BLaER1 (cell line): ENCODE measurements at regions not wholly inside any gene's neighbourhood (a gene's known extent, or its start where the extent isn't known, plus 50 kb on each side); places are given as distances from the start of the nearest gene placed in this dataset.

ENCODE experiments used
- H3K27ac ChIP-seq: shearing (Covaris generic); formaldehyde crosslinking; 2 replicates; pipeline ENCODE4 v1.8.1; 2022
- H3K27me3 ChIP-seq: shearing (Covaris generic); formaldehyde crosslinking; 2 replicates; pipeline ENCODE4 v1.8.1; 2022
- H3K36me3 ChIP-seq: shearing (Covaris generic); formaldehyde crosslinking; 2 replicates; pipeline ENCODE4 v1.8.1; 2022
- H3K4me1 ChIP-seq: shearing (Covaris generic); formaldehyde crosslinking; 2 replicates; pipeline ENCODE4 v1.8.1; 2022
- H3K4me2 ChIP-seq: shearing (Covaris generic); formaldehyde crosslinking; 2 replicates; pipeline ENCODE4 v1.8.1; 2022
- H3K4me3 ChIP-seq: shearing (Covaris generic); formaldehyde crosslinking; 2 replicates; pipeline ENCODE4 v1.8.1; 2022
- H3K9ac ChIP-seq: shearing (Covaris generic); formaldehyde crosslinking; 2 replicates; pipeline ENCODE4 v1.8.1; 2022
- H3K9me3 ChIP-seq: shearing (Covaris generic); formaldehyde crosslinking; 2 replicates; pipeline ENCODE4 v1.8.1; 2022
- H4K20me1 ChIP-seq: shearing (Covaris generic); formaldehyde crosslinking; 2 replicates; pipeline ENCODE4 v1.8.1; 2022
- Cebpa-rat ChIP-seq: shearing (Covaris generic); IDR thresholded peaks from 2 replicates; pipeline ENCODE4 v1.8.1; 2022

DNA sequence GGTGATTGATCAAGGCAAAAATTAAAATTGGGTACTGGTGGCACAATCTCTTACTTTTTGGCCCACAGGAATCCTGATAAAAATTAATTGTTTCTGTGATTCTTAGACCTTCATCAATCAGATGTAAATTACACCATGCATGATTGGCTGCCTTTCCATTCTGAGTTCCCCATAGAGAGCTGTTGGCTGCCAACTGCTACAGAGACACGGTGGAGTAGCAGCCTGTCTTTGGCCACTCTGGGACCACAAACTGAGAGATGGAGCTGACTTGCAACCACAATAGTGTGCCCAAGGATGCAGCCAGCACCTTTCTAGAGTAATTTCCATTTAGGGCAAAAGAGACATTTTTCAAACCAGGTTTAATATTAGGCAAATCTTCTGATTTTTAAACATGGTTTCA, 274.3 kb upstream of the MMS22L start:
- H3K27ac ChIP-seq = no peak overlapping the region
- H3K4me3 ChIP-seq = no peak overlapping the region
- no peaks in the 10 kb centered on the region for H3K36me3 ChIP-seq
- H4K20me1 ChIP-seq = no peaks in the 10 kb centered on the region
- H3K4me1 ChIP-seq = no peaks in the 10 kb centered on the region
- no peak for TF ChIP-seq Cebpa-rat
- no peaks in the 10 kb centered on the region for H3K27me3 ChIP-seq
- H3K4me2 ChIP-seq = no peak overlapping the region
- H3K9ac ChIP-seq = no peak overlapping the region
- H3K9me3 ChIP-seq = no peaks in the 10 kb centered on the region

DNA sequence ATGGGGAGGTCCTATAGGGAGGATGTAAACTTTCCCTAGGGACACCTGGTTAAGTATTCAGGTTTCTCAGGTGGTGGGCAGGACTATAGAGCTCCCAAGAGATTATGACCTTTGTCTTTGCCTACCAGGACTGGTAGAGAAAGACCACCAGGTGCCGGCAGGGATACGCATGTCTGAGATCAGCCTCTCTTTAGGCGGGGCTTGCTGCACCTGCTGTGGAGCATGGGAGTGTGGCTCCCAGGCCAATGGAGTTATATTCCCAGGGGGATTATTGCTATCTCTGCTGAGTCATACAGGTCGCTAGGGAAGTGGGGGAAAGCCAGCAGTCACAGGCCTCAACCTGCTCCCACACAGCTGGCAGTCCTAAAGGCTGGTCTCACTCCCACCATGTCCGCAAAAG, 280.5 kb upstream of the MMS22L start:
- Histone ChIP-seq H3K4me1 (no peaks in the 10 kb centered on the region), H3K4me3 (no peak overlapping the region), H4K20me1 (no peaks in the 10 kb centered on the region), H3K4me2 (no peak overlapping the region), H3K27ac (no peak overlapping the region), H3K36me3 (no peaks in the 10 kb centered on the region), H3K27me3 (no peaks in the 10 kb centered on the region), H3K9ac (no peak overlapping the region), H3K9me3 (no peaks in the 10 kb centered on the region)
- TF ChIP-seq Cebpa-rat = no peak

- no peak for TF ChIP-seq Cebpa-rat
- no peaks in the 10 kb centered on the region for H3K27me3 ChIP-seq
- no peaks in the 10 kb centered on the region for H3K9me3 ChIP-seq
- no peak overlapping the region for H3K4me2 ChIP-seq
- H3K27ac ChIP-seq = no peak overlapping the region
- no peak overlapping the region for H3K4me3 ChIP-seq
- H3K9ac ChIP-seq = no peak overlapping the region
- no peaks in the 10 kb centered on the region for H3K4me1 ChIP-seq
- no peaks in the 10 kb centered on the region for H4K20me1 ChIP-seq
- H3K36me3 ChIP-seq = no peaks in the 10 kb centered on the region
These were observed 289.9 kb upstream of the MMS22L start for GRCh38 chr6:97572943-97573342.

DNA sequence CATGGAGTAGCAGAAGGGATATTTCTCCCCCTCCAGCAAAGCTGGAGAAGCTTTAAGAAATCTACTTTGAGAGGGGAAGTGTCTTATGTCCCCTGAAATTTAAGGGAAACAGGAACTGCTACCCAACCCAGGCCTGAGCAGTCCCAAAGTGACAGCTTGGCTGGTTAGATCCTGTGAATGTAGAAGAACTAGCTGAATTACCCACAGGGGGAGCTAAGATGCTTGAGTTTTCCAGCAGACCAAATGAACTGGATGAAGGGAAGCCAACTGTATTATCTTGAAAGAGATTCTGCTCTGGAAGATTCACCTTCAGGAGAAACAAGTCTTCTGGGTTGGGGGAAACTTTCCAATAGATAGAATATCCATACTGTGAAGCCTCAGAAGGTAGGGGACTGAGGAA, 303.3 kb upstream of the MMS22L start:
- H3K9me3 ChIP-seq = no peaks in the 10 kb centered on the region
- no peak for TF ChIP-seq Cebpa-rat
- no peak overlapping the region for H3K4me3 ChIP-seq
- no peak overlapping the region for H3K9ac ChIP-seq
- H3K4me2 ChIP-seq = no peak overlapping the region
- no peak overlapping the region for H3K27ac ChIP-seq
- H4K20me1 ChIP-seq = no peaks in the 10 kb centered on the region
- H3K36me3 ChIP-seq = no peaks in the 10 kb centered on the region
- H3K27me3 ChIP-seq = no peaks in the 10 kb centered on the region
- H3K4me1 ChIP-seq = peaks cover 7% of the 10 kb centered on the region; the same call in 1 of the 2 replicates

- Histone ChIP-seq H3K36me3 (no peaks in the 10 kb centered on the region), H4K20me1 (no peaks in the 10 kb centered on the region), H3K27me3 (no peaks in the 10 kb centered on the region), H3K9me3 (no peaks in the 10 kb centered on the region), H3K4me1 (peaks cover 1% of the 10 kb centered on the region; the same call in 1 of the 2 replicates), H3K4me3 (no peak overlapping the region), H3K4me2 (no peak overlapping the region), H3K9ac (no peak overlapping the region), H3K27ac (no peak overlapping the region)
- no peak for TF ChIP-seq Cebpa-rat
These were observed 308.9 kb upstream of the MMS22L start for GRCh38 chr6:97591955-97592354.

GRCh38 chr6:97594844-97595243, 311.8 kb upstream of the MMS22L start:
- TF ChIP-seq Cebpa-rat = no peak
- H4K20me1 ChIP-seq = no peaks in the 10 kb centered on the region
- no peak overlapping the region for H3K27ac ChIP-seq
- no peaks in the 10 kb centered on the region for H3K4me1 ChIP-seq
- H3K9ac ChIP-seq = no peak overlapping the region
- H3K4me3 ChIP-seq = no peak overlapping the region
- H3K4me2 ChIP-seq = no peak overlapping the region
- H3K27me3 ChIP-seq = no peaks in the 10 kb centered on the region
- no peaks in the 10 kb centered on the region for H3K9me3 ChIP-seq
- no peaks in the 10 kb centered on the region for H3K36me3 ChIP-seq

DNA sequence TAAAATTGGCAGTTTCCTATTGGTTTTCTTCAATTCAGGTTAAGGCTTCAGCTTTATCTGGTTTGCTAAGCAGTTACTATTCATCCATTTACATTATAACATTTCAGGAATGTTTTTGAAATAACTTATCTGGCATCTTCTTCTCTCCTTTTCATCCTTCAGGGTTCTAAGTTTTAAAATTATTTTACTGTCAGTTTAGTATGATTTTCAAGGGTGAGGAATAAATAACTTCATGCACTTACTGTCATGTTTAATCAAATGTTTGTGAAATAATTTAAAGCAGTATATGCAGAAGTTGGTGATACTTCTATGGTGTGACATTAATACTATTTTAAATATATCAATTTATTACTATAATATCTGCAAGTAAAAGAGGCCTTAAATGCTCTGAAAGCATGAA, 338.1 kb upstream of the MMS22L start:
- H3K4me2 ChIP-seq = no peak overlapping the region
- no peak overlapping the region for H3K27ac ChIP-seq
- no peak for TF ChIP-seq Cebpa-rat
- H3K9me3 ChIP-seq = no peaks in the 10 kb centered on the region
- no peaks in the 10 kb centered on the region for H3K27me3 ChIP-seq
- H3K36me3 ChIP-seq = no peaks in the 10 kb centered on the region
- H3K9ac ChIP-seq = no peak overlapping the region
- no peaks in the 10 kb centered on the region for H4K20me1 ChIP-seq
- H3K4me3 ChIP-seq = no peak overlapping the region
- H3K4me1 ChIP-seq = no peaks in the 10 kb centered on the region

DNA sequence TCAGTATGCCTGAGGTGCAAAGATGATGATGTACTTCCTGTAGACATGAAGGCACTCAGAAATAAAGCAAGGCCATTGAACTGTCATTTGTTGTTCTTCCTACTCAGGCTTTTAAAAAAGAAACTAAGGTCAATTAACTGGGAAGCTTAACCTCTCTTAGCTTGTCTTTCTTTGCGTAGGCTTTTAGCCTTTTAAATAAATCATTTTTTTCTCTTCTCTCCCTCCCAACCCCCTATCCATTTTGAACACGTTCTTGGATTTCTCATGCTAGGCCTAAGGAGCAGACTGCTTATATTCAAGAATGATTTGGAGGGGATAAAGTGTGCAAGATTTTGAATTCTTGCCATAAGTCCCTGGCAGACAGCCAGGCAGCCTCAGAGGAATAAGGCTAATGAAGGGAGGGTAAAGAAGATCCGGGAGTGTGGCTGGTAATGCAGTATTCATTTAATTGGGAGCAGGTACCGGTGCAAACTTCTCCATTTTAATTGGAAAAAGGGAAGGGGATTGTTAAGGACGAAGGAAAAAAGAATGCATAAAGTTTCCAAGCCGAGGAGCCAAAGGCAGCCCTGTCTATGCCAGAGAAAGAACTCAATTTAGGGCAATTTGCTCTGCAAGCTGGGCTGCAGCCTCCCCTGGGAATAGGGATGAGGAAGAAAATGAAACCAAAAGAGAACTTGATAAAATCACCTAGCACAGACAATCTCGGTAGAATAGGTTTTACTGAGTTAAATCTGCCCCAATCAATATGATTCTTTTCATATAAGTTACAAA, 343.8 kb upstream of the MMS22L start:
- no peaks in the 10 kb centered on the region for H3K27me3 ChIP-seq
- H3K36me3 ChIP-seq = no peaks in the 10 kb centered on the region
- peaks cover 10% of the 10 kb centered on the region for H3K4me1 ChIP-seq
- H3K4me3 ChIP-seq = no peak overlapping the region
- H3K4me2 ChIP-seq = peak overlapping the region; percentile 60
- H3K9ac ChIP-seq = no peak overlapping the region
- no peak for TF ChIP-seq Cebpa-rat
- no peaks in the 10 kb centered on the region for H3K9me3 ChIP-seq
- no peak overlapping the region for H3K27ac ChIP-seq
- no peaks in the 10 kb centered on the region for H4K20me1 ChIP-seq

GRCh38 chr6:97629180-97629579, 346.2 kb upstream of the MMS22L start:
- no peak overlapping the region for H3K27ac ChIP-seq
- H3K4me2 ChIP-seq = no peak overlapping the region
- H4K20me1 ChIP-seq = no peaks in the 10 kb centered on the region
- no peaks in the 10 kb centered on the region for H3K36me3 ChIP-seq
- no peak for TF ChIP-seq Cebpa-rat
- no peak overlapping the region for H3K4me3 ChIP-seq
- H3K27me3 ChIP-seq = no peaks in the 10 kb centered on the region
- H3K4me1 ChIP-seq = peaks cover 10% of the 10 kb centered on the region
- no peaks in the 10 kb centered on the region for H3K9me3 ChIP-seq
- no peak overlapping the region for H3K9ac ChIP-seq

DNA sequence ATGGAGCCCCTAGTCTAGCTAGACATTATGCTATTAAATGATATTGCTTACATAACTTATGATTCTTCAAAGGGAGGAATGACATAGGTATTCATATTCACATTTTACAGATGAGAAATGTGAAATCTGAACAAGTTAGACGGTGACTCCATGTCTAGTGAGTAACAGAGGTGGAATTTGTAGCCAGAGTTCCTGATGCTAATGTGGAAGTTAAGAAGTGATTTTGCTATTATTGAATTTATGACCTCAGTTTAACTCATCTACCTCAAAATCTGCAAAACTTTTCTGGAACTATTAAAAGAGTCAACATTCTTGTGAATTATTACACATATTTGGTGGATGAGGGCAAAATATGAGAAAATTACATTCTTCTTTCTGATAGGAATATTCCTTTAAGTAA, 347.6 kb upstream of the MMS22L start:
- TF ChIP-seq Cebpa-rat = no peak
- no peaks in the 10 kb centered on the region for H3K36me3 ChIP-seq
- no peak overlapping the region for H3K4me2 ChIP-seq
- H3K27me3 ChIP-seq = no peaks in the 10 kb centered on the region
- H3K9ac ChIP-seq = no peak overlapping the region
- H3K4me1 ChIP-seq = peaks cover 10% of the 10 kb centered on the region
- no peaks in the 10 kb centered on the region for H3K9me3 ChIP-seq
- H4K20me1 ChIP-seq = no peaks in the 10 kb centered on the region
- no peak overlapping the region for H3K4me3 ChIP-seq
- no peak overlapping the region for H3K27ac ChIP-seq

DNA sequence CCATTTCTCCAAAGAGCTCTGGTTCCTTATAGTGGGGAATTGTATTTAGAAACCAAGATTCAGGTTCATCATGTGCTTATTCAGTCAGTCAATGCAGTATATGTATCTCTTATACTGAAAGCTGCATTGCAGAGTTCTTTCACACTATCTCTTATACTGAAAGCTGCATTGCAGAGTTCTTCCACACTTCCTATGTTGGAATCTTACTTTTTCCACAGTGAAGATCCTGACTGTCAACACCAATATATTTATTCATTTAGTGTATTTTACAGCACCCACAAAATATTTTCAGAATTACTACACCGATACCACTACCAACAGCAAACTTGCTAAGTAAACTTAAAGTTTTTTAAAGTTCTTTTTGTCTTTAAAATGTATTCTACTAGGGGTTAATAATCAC, 349.3 kb upstream of the MMS22L start:
- TF ChIP-seq Cebpa-rat = no peak
- H3K9ac ChIP-seq = no peak overlapping the region
- no peaks in the 10 kb centered on the region for H3K36me3 ChIP-seq
- H3K27me3 ChIP-seq = no peaks in the 10 kb centered on the region
- peaks cover 5% of the 10 kb centered on the region for H3K9me3 ChIP-seq
- peaks cover 1% of the 10 kb centered on the region for H3K4me1 ChIP-seq
- no peak overlapping the region for H3K4me3 ChIP-seq
- H3K27ac ChIP-seq = no peak overlapping the region
- H3K4me2 ChIP-seq = no peak overlapping the region
- H4K20me1 ChIP-seq = no peaks in the 10 kb centered on the region
